Tibial nerve (tissue), 4 donors: ENCODE measurements at regions not wholly inside any gene's neighbourhood (a gene's known extent, or its start where the extent isn't known, plus 50 kb on each side); places are given as distances from the start of the nearest gene placed in this dataset.

Source experiments
- DNase-seq, 2 donors: peaks; one replicate each; pipeline ENCODE4 v3.0.0-alpha.2; 2019; ENCODE audit warnings: low spot score in 2 of 2
- H3K27ac ChIP-seq, 4 donors: fragments of 200-600 bp; sonication (generic) in 3 of 4; one replicate each; pipeline ENCODE4 v1.5.1; 2017 to 2019; ENCODE audit warnings: mild to moderate bottlenecking in 1 of 4
- H3K27me3 ChIP-seq, 2 donors: fragments of 200-600 bp; sonication (generic) in 1 of 2; one replicate each; pipeline versions ENCODE4 v1.5.1 to v1.6.0; 2017 to 2019
- H3K36me3 ChIP-seq, 3 donors: fragments of 200-600 bp; sonication (generic); one replicate each; pipeline ENCODE4 v1.5.1; 2018 to 2019
- H3K4me1 ChIP-seq, 4 donors: fragments of 200-600 bp; sonication (generic) in 3 of 4; one replicate each; pipeline ENCODE4 v1.5.1; 2017 to 2019
- H3K4me3 ChIP-seq, 4 donors: fragments of 200-600 bp; sonication (generic) in 3 of 4; one replicate each; pipeline ENCODE4 v1.5.1; 2017 to 2019; ENCODE audit warnings: mild to moderate bottlenecking in 1 of 4, moderate library complexity in 1 of 4
- H3K9me3 ChIP-seq, 4 donors: fragments of 200-600 bp; sonication (generic) in 3 of 4; one replicate each; pipeline ENCODE4 v1.5.1; 2017 to 2019
- EP300 ChIP-seq, 2 donors: sonication (generic); formaldehyde crosslinking; IDR thresholded peaks; one replicate each; pipeline ENCODE4 v1.6.1; 2017; ENCODE audit warnings: antibody characterized with exemption in 2 of 2, mild to moderate bottlenecking in 1 of 2
- POLR2A ChIP-seq, 2 donors: fragments of 450-650 bp; IDR thresholded peaks; one replicate each; pipeline ENCODE4 v1.6.1; 2017; ENCODE audit warnings: antibody characterized with exemption in 2 of 2, mild to moderate bottlenecking in 2 of 2, moderate library complexity in 2 of 2
- WGBS, 2 donors: methylation state at CpG; one replicate each; pipeline ENCODE4 v1.1.5; 2018; 5-methylcytosine and 5-hydroxymethylcytosine counted together
- TF ChIP-seq, protein P1 (sequence below), 5 experiments: fragments of 200-600 bp in 3 of 5; fragments of 450-650 bp in 2 of 5; sonication (generic) in 3 of 5; IDR thresholded peaks; one replicate each; pipeline ENCODE4 v1.5.1; 2016 to 2019; ENCODE audit warnings: antibody characterized with exemption in 5 of 5, mild to moderate bottlenecking in 3 of 5, moderate library complexity in 2 of 5

DNA sequence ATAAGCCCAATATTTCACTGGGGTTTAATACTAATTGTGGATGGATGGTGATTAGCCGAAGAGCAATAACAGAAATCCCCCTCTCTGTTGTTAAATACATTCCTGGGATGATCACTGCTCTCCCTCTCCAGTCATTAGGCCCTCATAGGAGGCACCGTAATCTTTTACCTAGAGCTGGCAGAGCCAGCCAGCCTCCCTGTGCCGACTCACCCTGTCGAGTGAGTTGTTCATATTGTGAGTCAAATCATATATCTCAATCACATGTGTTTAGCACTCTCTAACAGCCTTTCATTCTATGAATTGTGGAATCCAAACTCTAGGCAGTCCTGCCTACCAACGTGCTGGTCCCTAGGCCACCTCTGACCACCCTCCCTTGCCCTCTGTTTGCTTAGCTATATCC, 771.0 kb downstream of the IRX1 start:
- no peaks in the 10 kb centered on the region for H3K36me3 ChIP-seq
- TF ChIP-seq EP300 (IDR thresholded peaks at IDR 0.05) (no peak), POLR2A (IDR thresholded peaks at IDR 0.05) (no peak)
- TF ChIP-seq, protein P1, sequence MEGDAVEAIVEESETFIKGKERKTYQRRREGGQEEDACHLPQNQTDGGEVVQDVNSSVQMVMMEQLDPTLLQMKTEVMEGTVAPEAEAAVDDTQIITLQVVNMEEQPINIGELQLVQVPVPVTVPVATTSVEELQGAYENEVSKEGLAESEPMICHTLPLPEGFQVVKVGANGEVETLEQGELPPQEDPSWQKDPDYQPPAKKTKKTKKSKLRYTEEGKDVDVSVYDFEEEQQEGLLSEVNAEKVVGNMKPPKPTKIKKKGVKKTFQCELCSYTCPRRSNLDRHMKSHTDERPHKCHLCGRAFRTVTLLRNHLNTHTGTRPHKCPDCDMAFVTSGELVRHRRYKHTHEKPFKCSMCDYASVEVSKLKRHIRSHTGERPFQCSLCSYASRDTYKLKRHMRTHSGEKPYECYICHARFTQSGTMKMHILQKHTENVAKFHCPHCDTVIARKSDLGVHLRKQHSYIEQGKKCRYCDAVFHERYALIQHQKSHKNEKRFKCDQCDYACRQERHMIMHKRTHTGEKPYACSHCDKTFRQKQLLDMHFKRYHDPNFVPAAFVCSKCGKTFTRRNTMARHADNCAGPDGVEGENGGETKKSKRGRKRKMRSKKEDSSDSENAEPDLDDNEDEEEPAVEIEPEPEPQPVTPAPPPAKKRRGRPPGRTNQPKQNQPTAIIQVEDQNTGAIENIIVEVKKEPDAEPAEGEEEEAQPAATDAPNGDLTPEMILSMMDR (IDR thresholded peaks at IDR 0.05), result no peak
- H3K4me3 ChIP-seq, result no peak overlapping the region
- no peak overlapping the region for H3K27ac ChIP-seq
- WGBS, 2 donors, result 86 to 89% methylated on average over 5 of the region's 5 CpGs
- no peak for DNase-seq
- H3K27me3 ChIP-seq, result no peaks in the 10 kb centered on the region
- H3K9me3 ChIP-seq, result no peaks in the 10 kb centered on the region
- H3K4me1 ChIP-seq, result peaks cover 0 to 5% (median 0%) of the 10 kb centered on the region in 4 donors

DNA sequence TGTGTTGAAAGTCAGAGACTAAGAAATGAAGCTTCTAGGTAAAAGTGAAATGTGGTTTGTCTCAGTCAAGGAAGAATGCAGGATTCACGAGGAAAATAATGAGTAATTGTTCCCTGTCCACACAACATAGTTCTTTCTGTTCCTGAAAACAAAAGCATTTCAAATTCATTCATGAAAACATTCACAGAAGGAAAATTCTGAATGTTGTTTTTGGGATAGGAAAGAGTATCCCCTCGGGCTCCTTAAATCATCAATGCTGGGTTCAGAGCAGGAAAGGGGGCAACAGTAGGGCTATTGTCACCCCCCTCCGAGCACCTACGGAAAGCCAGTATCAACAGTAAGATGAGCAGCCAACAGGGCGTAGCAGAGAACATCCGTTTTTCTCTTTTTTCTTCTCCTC, 769.9 kb upstream of the ADAMTS16 start:
- Histone ChIP-seq H3K4me1 (peaks cover 0 to 5% (median 0%) of the 10 kb centered on the region in 4 donors), H3K9me3 (no peaks in the 10 kb centered on the region), H3K4me3 (no peak overlapping the region), H3K36me3 (no peaks in the 10 kb centered on the region), H3K27me3 (no peaks in the 10 kb centered on the region), H3K27ac (no peak overlapping the region)
- no peak for DNase-seq
- WGBS, 2 donors, result 19 to 23% methylated on average over 6 of the region's 6 CpGs
- TF ChIP-seq POLR2A (IDR thresholded peaks at IDR 0.05) (no peak), EP300 (IDR thresholded peaks at IDR 0.05) (no peak)
- TF ChIP-seq, protein P1 (IDR thresholded peaks at IDR 0.05), result no peak

DNA sequence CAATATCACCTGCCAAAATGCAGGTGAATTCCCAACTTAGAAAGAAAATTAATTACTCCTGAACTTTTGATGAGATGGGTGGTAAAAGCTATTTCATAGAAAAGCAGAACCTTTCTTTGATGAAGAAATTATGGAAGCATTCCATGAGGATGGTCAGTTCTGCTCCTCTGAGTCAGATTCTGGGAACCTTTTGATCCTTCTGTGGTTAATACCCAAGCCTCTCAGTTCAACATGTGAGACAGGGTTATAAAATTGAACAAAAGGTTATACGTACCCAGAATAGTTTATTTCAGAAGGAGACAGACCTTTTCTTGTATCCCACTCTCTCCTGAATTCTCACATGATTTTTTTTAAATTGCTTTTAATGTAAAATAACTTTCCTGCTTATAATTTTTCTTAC, 767.6 kb upstream of the ADAMTS16 start:
- H3K27ac ChIP-seq, result no peak overlapping the region
- H3K4me1 ChIP-seq, result peaks cover 0 to 5% (median 0%) of the 10 kb centered on the region in 4 donors
- WGBS, 2 donors, result 56 to 65% methylated on average over 1 of the region's 1 CpG
- H3K36me3 ChIP-seq, result no peaks in the 10 kb centered on the region
- H3K27me3 ChIP-seq, result no peaks in the 10 kb centered on the region
- DNase-seq, result no peak
- H3K4me3 ChIP-seq, result no peak overlapping the region
- TF ChIP-seq POLR2A (IDR thresholded peaks at IDR 0.05), result no peak
- TF ChIP-seq EP300 (IDR thresholded peaks at IDR 0.05), result no peak
- TF ChIP-seq, protein P1 (IDR thresholded peaks at IDR 0.05), result no peak
- H3K9me3 ChIP-seq, result no peaks in the 10 kb centered on the region

DNA sequence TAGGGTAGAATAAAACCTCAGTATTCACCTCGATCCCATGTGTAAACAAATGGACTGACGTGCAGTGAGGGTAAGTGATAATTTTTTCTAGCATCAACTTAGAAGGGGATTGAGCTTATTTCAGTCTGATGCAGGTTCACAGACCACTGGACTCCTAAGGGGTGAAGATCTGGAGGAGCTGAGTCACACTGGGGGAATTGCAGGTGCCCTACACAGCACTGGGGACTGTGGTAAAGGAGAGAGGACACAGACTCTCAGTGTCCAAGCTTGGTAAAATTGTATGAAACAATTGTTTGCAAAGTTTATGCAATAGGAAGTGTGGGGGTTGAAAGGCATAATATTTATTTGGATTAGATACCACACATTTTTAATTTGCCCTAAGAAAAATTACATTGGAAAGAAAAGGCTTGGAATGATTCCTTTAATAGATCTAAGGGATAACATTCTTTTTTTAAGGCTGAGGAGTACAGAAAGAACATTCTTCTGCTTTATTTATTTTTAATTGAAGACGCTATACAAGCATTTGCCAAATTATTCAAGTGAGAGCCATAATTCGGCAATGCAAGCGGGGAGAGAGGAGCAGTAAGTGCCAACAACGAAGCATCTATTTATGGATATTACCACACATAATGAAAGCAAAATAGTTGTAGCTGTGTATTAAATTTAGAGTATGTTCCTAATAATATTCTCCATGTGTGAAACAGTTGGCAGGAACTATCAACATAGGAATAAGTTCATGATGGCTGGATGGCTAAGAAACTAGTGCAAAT, 766.9 kb upstream of the ADAMTS16 start:
- Histone ChIP-seq H3K27ac (no peak overlapping the region), H3K36me3 (no peaks in the 10 kb centered on the region), H3K9me3 (no peaks in the 10 kb centered on the region), H3K27me3 (no peaks in the 10 kb centered on the region), H3K4me1 (peaks cover 0 to 5% (median 0%) of the 10 kb centered on the region in 4 donors), H3K4me3 (no peak overlapping the region)
- TF ChIP-seq EP300 (IDR thresholded peaks at IDR 0.05), result no peak
- TF ChIP-seq POLR2A (IDR thresholded peaks at IDR 0.05), result no peak
- TF ChIP-seq, protein P1 (IDR thresholded peaks at IDR 0.05), result no peak
- no peak for DNase-seq
- 37 to 44% methylated on average over 6 of the region's 6 CpGs for WGBS, 2 donors

DNA sequence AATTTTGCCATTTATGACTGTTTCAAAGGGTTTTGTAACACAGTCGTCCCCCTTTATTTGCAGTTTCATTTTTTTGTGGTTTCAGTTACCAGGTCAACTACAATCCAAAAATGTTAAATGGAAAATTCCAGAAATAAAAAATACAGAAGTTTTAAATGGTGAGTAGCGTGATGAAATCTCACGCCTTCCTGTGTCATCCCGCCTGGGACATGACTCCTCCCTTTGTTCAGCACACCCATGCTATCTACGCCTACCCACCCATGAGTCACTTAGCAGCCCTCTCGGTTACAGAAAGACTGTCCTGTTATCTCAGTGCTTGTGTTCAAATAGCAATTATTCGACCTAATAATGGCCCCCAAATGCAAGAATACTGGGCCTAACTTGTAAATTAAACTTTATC, 765.3 kb upstream of the ADAMTS16 start:
- H3K27ac ChIP-seq, result no peak overlapping the region
- TF ChIP-seq EP300 (IDR thresholded peaks at IDR 0.05) (no peak), POLR2A (IDR thresholded peaks at IDR 0.05) (no peak)
- TF ChIP-seq, protein P1 (IDR thresholded peaks at IDR 0.05), result no peak
- H3K27me3 ChIP-seq, result no peaks in the 10 kb centered on the region
- H3K36me3 ChIP-seq, result no peaks in the 10 kb centered on the region
- H3K4me1 ChIP-seq, result peaks cover 0 to 5% (median 0%) of the 10 kb centered on the region in 4 donors
- 65 to 73% methylated on average over 7 of the region's 7 CpGs for WGBS, 2 donors
- no peak overlapping the region for H3K4me3 ChIP-seq
- H3K9me3 ChIP-seq, result no peaks in the 10 kb centered on the region
- DNase-seq, result no peak
